HG03097 (cell line): ENCODE measurements at regions not wholly inside any gene's neighbourhood (a gene's known extent, or its start where the extent isn't known, plus 50 kb on each side); places are given as distances from the start of the nearest gene placed in this dataset.

Experiments used
- ATAC-seq: cut with Tn5 transposase; IDR thresholded peaks from one replicate; pipeline ENCODE4 v1.9.1; 2021; ENCODE audit not compliant: unreplicated experiment, low FRiP score

DNA sequence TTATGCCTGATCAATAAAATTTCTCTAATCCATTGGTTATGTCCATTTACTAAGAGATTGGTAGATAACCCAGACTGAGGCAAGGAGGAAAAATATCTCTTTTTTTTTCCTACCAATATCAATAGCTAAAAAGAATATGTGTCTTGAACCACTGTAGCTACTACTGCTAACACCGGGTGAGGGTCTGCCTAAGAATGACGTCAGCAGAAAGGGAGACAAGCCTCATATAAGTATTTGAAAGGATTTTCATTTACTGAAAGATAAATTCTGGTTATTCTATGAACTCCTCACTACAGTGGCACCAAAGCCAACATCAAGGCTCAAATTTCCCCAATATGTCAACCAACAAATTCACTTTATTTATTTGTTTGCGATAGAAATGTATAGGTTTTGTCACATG, 389.0 kb upstream of the ALCAM start:
- ATAC-seq, result no peak

- ATAC-seq, result no peak
Measured at GRCh38 chr3:104982130-104982529, 384.6 kb upstream of the ALCAM start.

DNA sequence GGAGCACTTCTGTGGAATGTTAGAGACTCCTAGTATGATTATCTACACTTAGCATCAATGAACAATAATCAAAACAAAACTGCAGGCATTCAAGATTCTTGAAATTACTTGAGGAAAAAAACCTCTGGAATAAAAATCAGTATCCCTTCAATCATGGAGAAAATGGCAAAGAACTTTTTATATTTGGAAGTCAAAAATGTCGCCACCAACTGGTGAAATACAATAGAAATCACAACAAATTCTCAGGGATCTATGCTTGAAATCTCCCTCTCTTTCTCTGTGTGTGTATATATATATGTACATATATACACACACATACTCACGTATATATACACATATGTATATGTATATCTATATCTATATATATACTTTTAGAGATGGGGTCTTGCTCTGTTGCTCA, 378.9 kb upstream of the ALCAM start:
- no peak for ATAC-seq

GRCh38 chr3:104988496-104988895, 378.2 kb upstream of the ALCAM start:
- ATAC-seq, result no peak

DNA sequence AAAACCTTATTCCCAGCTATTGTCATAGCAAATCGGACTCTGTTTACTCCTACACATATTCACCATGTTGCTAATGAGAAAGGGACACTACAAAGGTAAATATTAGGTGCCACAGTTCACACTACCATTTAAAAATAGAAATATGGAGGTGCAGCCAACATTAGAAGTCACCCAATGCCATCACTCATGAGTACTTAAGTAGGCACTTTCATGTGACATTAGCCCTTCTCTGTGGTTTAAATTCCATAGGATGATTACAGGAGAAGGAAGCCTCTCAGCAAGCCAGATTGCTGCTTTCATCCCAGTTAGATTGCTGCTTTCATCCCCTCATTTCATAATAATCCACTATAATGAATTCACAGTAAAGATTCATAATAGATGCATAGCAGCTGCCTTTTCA, 376.8 kb upstream of the ALCAM start:
- no peak for ATAC-seq

- ATAC-seq, result no peak
Measured at GRCh38 chr3:104990758-104991157, 376.0 kb upstream of the ALCAM start.

DNA sequence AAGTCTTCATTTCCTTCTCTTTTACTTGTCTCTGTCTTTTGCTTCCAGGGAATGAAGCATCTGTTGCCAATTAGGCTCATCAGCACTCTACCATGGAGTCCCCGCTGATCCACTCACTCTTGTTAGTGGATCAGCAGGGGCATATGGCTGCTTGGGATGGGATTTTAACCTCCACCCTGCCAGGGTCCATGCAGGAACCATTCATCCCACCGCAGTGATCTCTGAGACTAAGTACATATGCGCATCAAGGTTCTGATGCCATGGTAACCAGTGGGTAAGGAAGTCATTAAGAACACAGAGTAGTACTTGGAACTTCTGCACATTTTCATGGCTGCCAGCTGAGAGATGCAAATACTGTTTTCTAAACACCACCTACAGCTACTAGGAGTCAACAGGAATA, 374.0 kb upstream of the ALCAM start:
- no peak for ATAC-seq

- no peak for ATAC-seq
Measured at GRCh38 chr3:105006164-105006563, 360.5 kb upstream of the ALCAM start.

DNA sequence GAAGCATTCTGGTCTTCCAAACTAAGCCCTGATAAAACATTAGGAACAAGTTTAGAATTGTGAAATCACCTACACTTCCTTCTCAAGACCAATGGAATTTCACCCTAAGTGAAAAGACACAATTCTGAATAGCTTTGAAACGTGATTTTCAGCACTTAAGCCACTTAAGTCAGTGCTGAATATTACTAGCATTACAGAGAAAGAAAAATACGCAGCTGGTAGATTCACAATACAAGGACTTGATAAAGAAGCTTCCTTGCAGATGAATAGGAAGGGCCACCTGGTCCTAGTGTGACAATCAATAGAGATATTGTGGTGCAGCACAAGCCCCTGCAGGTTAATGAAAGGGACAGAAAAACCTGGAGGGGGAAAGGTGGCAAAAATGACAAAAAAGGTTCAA, 353.1 kb upstream of the ALCAM start:
- no peak for ATAC-seq

GRCh38 chr3:105014631-105015030, 352.1 kb upstream of the ALCAM start:
- no peak for ATAC-seq

DNA sequence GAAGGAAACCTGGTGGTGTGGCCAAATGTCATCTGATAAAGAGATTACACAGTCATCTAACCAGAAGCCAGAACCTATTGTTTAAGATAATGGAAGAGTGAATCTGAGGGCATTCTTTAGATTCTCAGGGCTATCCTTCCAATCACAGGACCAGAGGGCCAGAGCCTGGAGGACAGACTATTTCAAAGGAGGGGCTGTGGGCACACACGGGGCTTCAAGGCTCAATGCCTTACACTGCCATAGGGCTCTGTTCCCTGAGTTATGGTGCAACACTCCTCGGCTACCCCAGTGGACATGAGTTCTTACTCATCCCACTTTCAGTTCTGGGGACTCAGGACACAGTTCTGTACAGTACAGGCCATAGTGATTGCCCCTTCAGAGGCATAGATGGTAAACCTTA, 343.9 kb upstream of the ALCAM start:
- no peak for ATAC-seq

GRCh38 chr3:105030211-105030610, 336.5 kb upstream of the ALCAM start:
- ATAC-seq, result no peak

GRCh38 chr3:105032541-105032940, 334.2 kb upstream of the ALCAM start:
- no peak for ATAC-seq

DNA sequence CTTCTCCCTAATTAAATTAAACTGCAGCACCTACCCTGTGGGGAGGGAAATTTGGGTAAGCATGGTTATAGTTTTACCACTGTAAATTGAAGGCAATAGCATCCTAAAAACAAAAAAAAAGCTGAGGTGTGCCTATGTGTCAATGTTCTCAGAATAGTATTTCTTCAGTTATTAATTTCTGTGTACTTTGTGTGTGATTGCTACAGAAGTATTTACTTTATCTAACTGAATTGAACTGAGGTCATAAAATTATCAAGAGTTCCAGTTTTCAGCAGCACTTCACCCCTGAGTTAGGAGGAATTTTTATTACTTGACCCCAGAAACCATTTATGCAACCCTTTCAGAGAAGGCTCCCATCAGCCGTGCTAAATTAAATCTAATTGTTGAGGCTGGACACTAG, 333.6 kb upstream of the ALCAM start:
- no peak for ATAC-seq

DNA sequence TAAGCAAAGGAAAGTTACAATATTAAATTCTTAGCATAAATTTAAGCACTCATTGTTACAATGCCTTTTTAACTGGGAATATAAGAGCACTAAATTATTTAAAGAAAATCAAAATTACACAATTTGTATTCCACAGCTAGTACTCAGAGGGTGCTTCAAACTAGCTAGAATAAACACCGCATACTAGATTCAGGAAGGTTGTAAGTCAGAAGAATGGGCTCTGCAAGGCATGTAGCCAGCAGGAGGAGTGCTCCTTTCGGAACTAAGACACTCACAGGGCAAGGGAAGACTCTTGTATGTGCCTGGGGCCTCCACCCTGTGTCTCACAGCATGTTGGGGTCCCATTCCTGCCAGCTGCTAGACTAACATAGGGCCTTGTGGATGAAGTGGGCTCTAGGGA, 327.7 kb upstream of the ALCAM start:
- no peak for ATAC-seq

GRCh38 chr3:105040026-105040622, 326.6 kb upstream of the ALCAM start:
- ATAC-seq, result no peak

DNA sequence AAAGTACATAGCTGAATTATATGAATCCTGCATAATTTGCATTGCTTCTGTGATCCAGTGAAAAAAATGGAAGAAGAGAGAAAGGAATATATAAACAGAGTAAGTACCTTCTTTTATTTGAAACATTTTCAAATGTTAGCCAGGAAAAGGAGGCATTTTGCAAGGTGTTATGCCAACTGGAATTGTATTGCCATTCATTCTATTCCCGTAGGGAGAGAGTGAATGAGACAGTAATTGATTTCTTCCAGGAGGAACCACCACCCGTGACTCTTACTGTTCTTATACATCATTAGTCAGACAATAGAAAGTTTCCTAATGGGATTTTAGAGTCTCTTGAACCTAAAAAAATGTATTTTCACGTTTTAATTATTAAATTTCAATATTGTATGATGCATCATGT, 324.1 kb upstream of the ALCAM start:
- ATAC-seq, result no peak

- no peak for ATAC-seq
Measured at GRCh38 chr3:105051111-105051510, 315.6 kb upstream of the ALCAM start.

DNA sequence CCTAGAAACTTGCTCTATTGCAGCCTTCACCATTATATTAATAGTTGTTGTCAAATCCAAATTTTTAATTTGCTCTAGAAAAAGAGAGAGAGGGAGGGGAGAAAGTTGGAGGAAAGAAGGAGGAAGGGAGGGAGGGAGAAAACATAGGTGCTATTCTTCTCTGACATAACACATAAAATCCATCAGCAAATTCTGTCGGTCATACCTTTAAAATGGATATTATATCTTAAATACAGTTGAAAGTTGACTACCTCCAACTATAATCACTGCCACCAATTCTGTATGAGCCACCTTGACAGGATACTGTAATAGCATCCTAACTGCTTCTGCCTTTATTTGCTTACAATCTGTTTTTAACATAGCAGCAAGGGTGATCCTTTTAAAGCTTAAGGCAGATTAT, 314.7 kb upstream of the ALCAM start:
- no peak for ATAC-seq

GRCh38 chr3:105062853-105063252, 303.9 kb upstream of the ALCAM start:
- ATAC-seq, result no peak

GRCh38 chr3:105065895-105066839, 300.5 kb upstream of the ALCAM start:
- ATAC-seq, result no peak

DNA sequence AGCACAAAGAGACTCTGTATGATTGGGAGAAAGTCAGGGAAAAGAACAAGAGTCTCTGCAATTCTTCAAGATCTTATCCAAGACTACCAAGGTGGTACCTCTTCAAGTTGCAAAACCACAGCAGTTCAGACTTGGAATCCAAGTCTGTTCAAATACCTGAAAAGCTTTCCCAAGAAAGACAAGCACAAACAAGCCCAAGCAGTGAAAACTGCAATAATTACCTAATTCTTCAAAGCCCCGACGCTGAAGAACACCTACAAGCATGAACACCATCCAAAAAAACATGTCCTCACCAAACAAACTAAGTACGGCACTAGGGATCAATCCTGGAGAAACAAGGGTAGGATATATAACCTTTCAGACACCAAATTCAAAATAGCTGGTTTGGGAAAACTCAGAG, 299.3 kb upstream of the ALCAM start:
- no peak for ATAC-seq
